Glutamatergic neuron (in vitro differentiated cells): ENCODE measurements at regions not wholly inside any gene's neighbourhood (a gene's known extent, or its start where the extent isn't known, plus 50 kb on each side); places are given as distances from the start of the nearest gene placed in this dataset.

Source experiments
- DNase-seq: peaks from one replicate; pipeline ENCODE4 v3.0.0; 2022
- H3K27ac Mint-ChIP-seq: one replicate; pipeline ENCODE4 v1.8.0; 2020; ENCODE audit warnings: mild to moderate bottlenecking, mixed read lengths, inconsistent platforms; ENCODE audit not compliant: unreplicated experiment
- H3K27me3 Mint-ChIP-seq: one replicate; pipeline ENCODE4 v1.8.0; 2020; ENCODE audit warnings: mild to moderate bottlenecking, moderate library complexity, mixed read lengths, inconsistent platforms; ENCODE audit not compliant: unreplicated experiment
- H3K36me3 Mint-ChIP-seq: one replicate; pipeline ENCODE4 v1.8.0; 2020; ENCODE audit warnings: mild to moderate bottlenecking, mixed read lengths, inconsistent platforms; ENCODE audit not compliant: unreplicated experiment
- H3K4me1 Mint-ChIP-seq: one replicate; pipeline ENCODE4 v1.8.0; 2020; ENCODE audit warnings: mild to moderate bottlenecking, low read depth, mixed read lengths, inconsistent platforms; ENCODE audit not compliant: unreplicated experiment
- H3K4me3 Mint-ChIP-seq: one replicate; pipeline ENCODE4 v1.8.0; 2020; ENCODE audit warnings: mild to moderate bottlenecking, mixed read lengths, inconsistent platforms; ENCODE audit not compliant: unreplicated experiment
- H3K9me3 Mint-ChIP-seq: one replicate; pipeline ENCODE4 v1.8.0; 2020; ENCODE audit warnings: mild to moderate bottlenecking, moderate library complexity, mixed read lengths, inconsistent platforms; ENCODE audit not compliant: unreplicated experiment
- CTCF ChIP-seq: fragments of 200-600 bp; sonication (generic); IDR thresholded peaks from one replicate; pipeline ENCODE4 v1.5.0; 2021; ENCODE audit not compliant: partially characterized antibody, unreplicated experiment

- H3K27ac Mint-ChIP-seq = no peak overlapping the region
- no peaks in the 10 kb centered on the region for H3K4me1 Mint-ChIP-seq
- no peaks in the 10 kb centered on the region for H3K9me3 Mint-ChIP-seq
- H3K36me3 Mint-ChIP-seq = no peaks in the 10 kb centered on the region
- peaks cover 3% of the 10 kb centered on the region for H3K27me3 Mint-ChIP-seq
- DNase-seq = no peak
- no peak for TF ChIP-seq CTCF
- no peak overlapping the region for H3K4me3 Mint-ChIP-seq
Measured at GRCh38 chr10:84659497-84660439, 331.4 kb downstream of the CCSER2 start.

- H3K36me3 Mint-ChIP-seq = no peaks in the 10 kb centered on the region
- TF ChIP-seq CTCF = no peak
- no peak overlapping the region for H3K4me3 Mint-ChIP-seq
- no peak for DNase-seq
- H3K27ac Mint-ChIP-seq = no peak overlapping the region
- no peaks in the 10 kb centered on the region for H3K9me3 Mint-ChIP-seq
- no peaks in the 10 kb centered on the region for H3K4me1 Mint-ChIP-seq
- peaks cover 3% of the 10 kb centered on the region for H3K27me3 Mint-ChIP-seq
Measured at GRCh38 chr10:84660450-84661159, 332.2 kb downstream of the CCSER2 start.

GRCh38 chr10:84665211-84665610 lies 336.8 kb downstream of the CCSER2 start:
- H3K9me3 Mint-ChIP-seq = no peaks in the 10 kb centered on the region
- H3K4me1 Mint-ChIP-seq = no peaks in the 10 kb centered on the region
- TF ChIP-seq CTCF = no peak
- no peak overlapping the region for H3K27ac Mint-ChIP-seq
- H3K4me3 Mint-ChIP-seq = no peak overlapping the region
- no peaks in the 10 kb centered on the region for H3K36me3 Mint-ChIP-seq
- H3K27me3 Mint-ChIP-seq = peaks cover 2% of the 10 kb centered on the region
- DNase-seq = no peak

- Mint-ChIP-seq H3K36me3 (no peaks in the 10 kb centered on the region), H3K4me3 (no peak overlapping the region), H3K9me3 (no peaks in the 10 kb centered on the region), H3K27ac (no peak overlapping the region), H3K27me3 (peaks cover 2% of the 10 kb centered on the region), H3K4me1 (no peaks in the 10 kb centered on the region)
- TF ChIP-seq CTCF = peak; percentile 51
- peak; percentile 34 for DNase-seq
Measured at GRCh38 chr10:84665883-84666463, 337.6 kb downstream of the CCSER2 start.
